ENCODE measurements at regions not wholly inside any gene's neighbourhood (a gene's known extent, or its start where the extent isn't known, plus 50 kb on each side); places are given as distances from the start of the nearest gene placed in this dataset.
A peak's percentile ranks its signal among the peaks of the same experiment; 100 is the strongest.

DNA sequence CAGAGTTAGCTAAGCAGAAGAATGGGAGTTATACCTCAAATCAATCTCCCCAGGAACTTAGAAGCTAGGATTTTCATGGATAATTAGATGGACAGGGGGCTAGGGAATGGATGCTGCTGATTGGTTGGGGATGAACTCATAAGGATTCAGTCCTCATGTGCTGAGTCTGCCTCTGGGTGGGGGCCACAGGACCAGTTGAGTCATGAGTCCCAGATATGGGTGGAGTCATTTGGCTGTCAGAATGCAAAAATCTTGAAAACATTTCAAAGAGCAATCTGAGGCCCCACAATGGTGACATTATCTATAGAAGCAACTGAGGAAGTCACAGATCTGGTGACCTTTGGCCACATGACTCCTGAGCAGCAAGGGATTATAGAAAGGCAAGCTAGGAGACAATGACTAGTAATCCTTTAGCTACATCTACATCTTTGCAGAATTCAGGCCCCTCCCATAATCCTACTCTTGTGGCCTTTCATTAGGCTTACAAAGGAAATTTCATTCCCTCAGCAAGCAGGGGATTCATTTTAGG, 82.6 kb upstream of the CCL2 start:
- peaks cover 6% of the 10 kb centered on the region for H3K4me1 Mint-ChIP-seq

GRCh38 chr17:34173241-34173640, 81.8 kb upstream of the CCL2 start:
- H3K27me3 Mint-ChIP-seq: peaks cover 13% of the 10 kb centered on the region
- H3K9me3 Mint-ChIP-seq: no peaks in the 10 kb centered on the region
- H3K27ac Mint-ChIP-seq: no peak overlapping the region
- DNase-seq (no peak), ATAC-seq (no peak)
- H3K4me1 Mint-ChIP-seq: peaks cover 6% of the 10 kb centered on the region
- no peak overlapping the region for H3K4me3 Mint-ChIP-seq

More for the DNA sequence above, 82.6 kb upstream of the CCL2 start:
- Mint-ChIP-seq H3K4me3 (no peak overlapping the region), H3K9me3 (no peaks in the 10 kb centered on the region), H3K27ac (no peak overlapping the region), H3K27me3 (peaks cover 13% of the 10 kb centered on the region)
- DNase-seq (no peak), ATAC-seq (no peak)

DNA sequence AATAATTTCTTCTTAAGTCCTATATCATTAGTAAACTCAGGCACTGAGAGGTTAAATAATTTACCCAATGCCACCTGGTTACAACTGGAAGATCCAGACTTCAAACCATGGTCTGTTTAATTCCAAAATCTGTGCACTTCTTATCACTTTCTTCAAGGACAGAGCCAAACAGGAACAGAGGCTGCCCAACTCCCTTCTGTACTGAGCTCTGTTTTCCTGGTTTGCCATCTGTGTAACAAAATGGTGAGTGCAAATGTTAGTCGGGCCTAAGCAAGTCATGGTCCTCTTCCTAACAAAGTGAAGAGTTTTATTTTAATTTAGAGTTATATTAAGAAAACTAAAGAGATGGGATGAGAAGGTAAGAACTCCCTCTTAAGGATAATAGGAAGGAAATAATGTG, 80.6 kb upstream of the CCL2 start:
- H3K4me1 Mint-ChIP-seq: peaks cover 6% of the 10 kb centered on the region
- H3K9me3 Mint-ChIP-seq: no peaks in the 10 kb centered on the region
- peaks cover 13% of the 10 kb centered on the region for H3K27me3 Mint-ChIP-seq
- ATAC-seq: no peak
- H3K27ac Mint-ChIP-seq: no peak overlapping the region
- no peak for DNase-seq
- no peak overlapping the region for H3K4me3 Mint-ChIP-seq

DNA sequence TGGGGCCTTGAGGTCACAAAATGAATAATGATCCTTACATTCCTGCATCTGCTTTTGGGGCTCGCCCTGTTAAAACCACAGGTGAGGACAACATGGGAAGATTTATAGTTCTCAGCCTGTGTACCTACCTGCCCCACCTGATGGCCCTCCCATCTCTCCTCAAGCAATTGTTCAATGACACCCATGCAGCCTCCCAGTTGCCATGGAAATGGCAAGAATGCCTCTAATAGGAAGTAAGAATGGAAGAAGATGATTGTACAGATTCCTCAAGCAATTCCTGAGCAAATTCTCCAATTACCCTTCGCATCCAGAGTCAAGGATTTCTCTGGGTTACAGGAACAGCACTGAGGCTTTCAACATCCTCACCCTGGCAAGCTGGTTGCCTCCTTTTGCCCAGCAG, 78.6 kb upstream of the CCL2 start:
- H3K27me3 Mint-ChIP-seq: peaks cover 13% of the 10 kb centered on the region
- no peak overlapping the region for H3K27ac Mint-ChIP-seq
- peaks cover 3% of the 10 kb centered on the region for H3K4me1 Mint-ChIP-seq
- no peaks in the 10 kb centered on the region for H3K9me3 Mint-ChIP-seq
- DNase-seq (no peak), ATAC-seq (no peak)
- no peak overlapping the region for H3K4me3 Mint-ChIP-seq

GRCh38 chr17:34177642-34178041, 77.4 kb upstream of the CCL2 start:
- ATAC-seq (no peak), DNase-seq (no peak)
- no peak overlapping the region for H3K4me3 Mint-ChIP-seq
- H3K27me3 Mint-ChIP-seq: peaks cover 23% of the 10 kb centered on the region
- H3K9me3 Mint-ChIP-seq: no peaks in the 10 kb centered on the region
- H3K4me1 Mint-ChIP-seq: no peaks in the 10 kb centered on the region
- no peak overlapping the region for H3K27ac Mint-ChIP-seq

DNA sequence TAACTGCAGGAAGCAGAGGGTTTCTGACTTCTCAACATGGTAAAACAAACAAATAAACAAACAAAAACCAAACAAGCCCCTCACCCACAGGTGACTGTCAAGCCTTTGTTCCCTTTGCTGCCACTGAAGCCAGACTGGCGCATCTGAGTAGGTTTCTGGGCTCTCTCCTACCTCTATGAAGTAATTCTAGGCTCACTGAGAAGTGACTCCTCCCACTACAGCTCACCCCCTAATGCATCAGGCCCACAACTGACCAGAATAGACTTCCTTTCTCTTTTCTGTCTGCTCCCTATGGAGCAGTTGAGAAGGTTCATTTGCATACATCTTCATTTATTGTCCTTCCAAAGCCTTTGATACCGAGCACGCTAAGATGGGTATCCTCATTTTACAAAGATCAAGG, 77.0 kb upstream of the CCL2 start:
- Mint-ChIP-seq H3K4me3 (no peak overlapping the region), H3K9me3 (no peaks in the 10 kb centered on the region), H3K27me3 (peaks cover 23% of the 10 kb centered on the region), H3K27ac (no peak overlapping the region), H3K4me1 (no peaks in the 10 kb centered on the region)
- ATAC-seq (no peak), DNase-seq (no peak)

GRCh38 chr17:34182036-34182803, 72.9 kb upstream of the CCL2 start:
- no peak overlapping the region for H3K27ac Mint-ChIP-seq
- H3K9me3 Mint-ChIP-seq: no peaks in the 10 kb centered on the region
- H3K4me1 Mint-ChIP-seq: no peaks in the 10 kb centered on the region
- ATAC-seq (no peak), DNase-seq (no peak)
- H3K4me3 Mint-ChIP-seq: no peak overlapping the region
- peaks cover 31% of the 10 kb centered on the region for H3K27me3 Mint-ChIP-seq

- Mint-ChIP-seq H3K4me1 (peaks cover 10% of the 10 kb centered on the region), H3K4me3 (no peak overlapping the region), H3K27me3 (peaks cover 34% of the 10 kb centered on the region), H3K27ac (no peak overlapping the region), H3K9me3 (no peaks in the 10 kb centered on the region)
- DNase-seq (no peak), ATAC-seq (no peak)
Observed at GRCh38 chr17:34195987-34196386, 59.1 kb upstream of the CCL2 start.

DNA sequence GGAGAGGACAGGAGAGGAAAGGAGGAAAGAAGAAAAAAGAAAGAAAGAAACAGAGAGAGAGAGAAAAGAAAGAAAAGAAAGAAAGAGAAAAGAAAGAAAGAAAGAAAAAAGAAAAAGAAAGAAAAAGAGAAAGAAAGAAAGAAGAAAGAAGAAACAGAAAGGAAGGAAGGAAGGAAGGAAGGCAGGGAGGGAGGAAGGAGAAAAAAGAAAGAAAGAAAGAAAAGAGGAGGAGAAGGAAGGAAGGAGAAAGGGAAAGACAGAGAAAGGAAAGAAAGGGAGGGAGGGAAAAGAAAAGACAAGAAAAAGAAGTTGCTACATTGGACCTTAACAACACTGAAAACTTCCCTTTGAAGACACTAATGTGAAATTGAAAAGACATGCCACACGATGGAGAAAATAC, 56.6 kb upstream of the CCL2 start:
- no peak overlapping the region for H3K27ac Mint-ChIP-seq
- H3K4me1 Mint-ChIP-seq: peaks cover 26% of the 10 kb centered on the region
- peaks cover 0 to 9% of the 10 kb centered on the region in 2 donors for H3K9me3 Mint-ChIP-seq
- H3K4me3 Mint-ChIP-seq: no peak overlapping the region
- peaks cover 48% of the 10 kb centered on the region for H3K27me3 Mint-ChIP-seq
- ATAC-seq: no peak
- DNase-seq: no peak

- DNase-seq (no peak), ATAC-seq (no peak)
- peaks cover 26% of the 10 kb centered on the region for H3K4me1 Mint-ChIP-seq
- peaks cover 54% of the 10 kb centered on the region for H3K27me3 Mint-ChIP-seq
- H3K9me3 Mint-ChIP-seq: peaks cover 0 to 9% of the 10 kb centered on the region in 2 donors
- H3K27ac Mint-ChIP-seq: no peak overlapping the region
- H3K4me3 Mint-ChIP-seq: no peak overlapping the region
Observed at GRCh38 chr17:34199454-34199853, 55.6 kb upstream of the CCL2 start.

DNA sequence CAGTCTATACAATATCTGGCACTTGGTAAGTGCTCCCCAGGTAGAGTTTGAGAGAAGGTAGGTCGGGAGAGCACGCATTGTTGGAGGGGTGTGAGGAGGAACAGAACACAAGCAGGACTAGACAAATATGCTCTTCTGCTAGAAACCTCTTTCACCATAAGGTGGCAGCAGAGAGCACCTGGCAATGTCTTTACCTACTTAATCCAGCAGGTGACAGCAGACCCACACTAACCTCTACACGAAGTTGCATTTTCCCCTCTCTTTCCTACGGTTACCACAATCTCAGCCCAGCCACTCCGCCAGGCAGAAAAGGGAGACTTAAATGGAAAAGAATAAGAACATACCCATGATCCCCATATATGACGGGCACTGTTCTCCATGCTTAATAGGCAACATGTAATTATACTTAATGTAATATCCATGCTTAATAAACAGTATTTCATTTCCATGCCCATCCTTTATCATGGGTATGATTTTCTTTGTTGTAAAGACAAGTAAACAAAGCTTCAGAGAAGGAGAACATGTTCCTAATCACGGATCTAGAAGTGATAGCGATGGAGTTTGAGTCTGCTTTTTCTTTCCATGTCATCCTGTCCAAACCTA, 55.1 kb upstream of the CCL2 start:
- H3K4me1 Mint-ChIP-seq: peaks cover 26% of the 10 kb centered on the region
- DNase-seq (peak; percentile 66 to 71), ATAC-seq (peak; percentile 77)
- peaks cover 0 to 9% of the 10 kb centered on the region in 2 donors for H3K9me3 Mint-ChIP-seq
- H3K4me3 Mint-ChIP-seq: no peak overlapping the region
- H3K27me3 Mint-ChIP-seq: peaks cover 59% of the 10 kb centered on the region
- H3K27ac Mint-ChIP-seq: no peak overlapping the region

GRCh38 chr17:34201225-34201624, 53.9 kb upstream of the CCL2 start:
- ATAC-seq (peak; percentile 25), DNase-seq (no peak)
- Mint-ChIP-seq H3K4me3 (no peak overlapping the region), H3K9me3 (peaks cover 0 to 9% of the 10 kb centered on the region in 2 donors), H3K4me1 (peaks cover 26% of the 10 kb centered on the region), H3K27ac (no peak overlapping the region), H3K27me3 (peaks cover 66% of the 10 kb centered on the region)

GRCh38 chr17:34201767-34202166, 53.3 kb upstream of the CCL2 start:
- ATAC-seq: peak; percentile 88
- peaks cover 62% of the 10 kb centered on the region for H3K27me3 Mint-ChIP-seq

DNA sequence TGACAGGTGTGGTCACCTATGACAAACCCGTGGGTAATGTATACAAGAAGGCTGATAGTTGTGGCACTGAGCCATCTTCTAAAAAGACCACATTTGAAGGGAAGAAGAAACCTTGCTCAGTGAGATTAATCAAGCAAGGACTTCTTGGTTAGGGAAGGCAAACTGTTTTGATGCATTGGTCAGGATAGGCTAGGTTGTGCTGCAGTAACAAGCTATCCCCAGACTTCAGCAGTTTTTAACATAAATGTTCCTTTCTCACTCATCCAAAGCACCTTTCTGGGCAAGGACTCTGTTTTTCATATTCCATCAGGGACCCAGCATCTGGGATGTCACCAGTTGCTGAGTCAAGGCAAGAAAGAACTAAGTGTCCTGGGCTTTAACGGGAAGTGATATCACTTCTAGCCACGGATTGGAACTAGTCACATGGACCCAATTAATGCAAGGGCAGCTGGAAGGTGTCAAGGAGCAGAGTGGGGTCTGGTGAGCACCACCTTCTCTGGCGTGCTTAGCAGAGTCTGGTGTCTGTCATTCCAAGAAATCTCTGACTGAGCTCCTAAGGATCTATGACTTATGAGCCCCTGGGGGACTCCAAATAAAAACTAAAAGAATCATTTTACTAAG, 52.0 kb upstream of the CCL2 start:
- ATAC-seq (no peak), DNase-seq (no peak)
- Mint-ChIP-seq H3K4me1 (peaks cover 26% of the 10 kb centered on the region), H3K27me3 (peaks cover 59% of the 10 kb centered on the region), H3K4me3 (no peak overlapping the region), H3K9me3 (peaks cover 0 to 9% of the 10 kb centered on the region in 2 donors), H3K27ac (no peak overlapping the region)

More at GRCh38 chr17:34201767-34202166, 53.3 kb upstream of the CCL2 start:
- DNase-seq: no peak
- peaks cover 0 to 9% of the 10 kb centered on the region in 2 donors for H3K9me3 Mint-ChIP-seq
- H3K4me3 Mint-ChIP-seq: no peak overlapping the region
- no peak overlapping the region for H3K27ac Mint-ChIP-seq
- peaks cover 26% of the 10 kb centered on the region for H3K4me1 Mint-ChIP-seq

GRCh38 chr17:34204402-34204801, 50.7 kb upstream of the CCL2 start:
- ATAC-seq: no peak
- peaks cover 54% of the 10 kb centered on the region for H3K27me3 Mint-ChIP-seq

More at GRCh38 chr17:34204402-34204801, 50.7 kb upstream of the CCL2 start:
- DNase-seq: no peak
- Mint-ChIP-seq H3K4me1 (peaks cover 26% of the 10 kb centered on the region), H3K9me3 (peaks cover 0 to 15% of the 10 kb centered on the region in 2 donors), H3K4me3 (no peak overlapping the region), H3K27ac (no peak overlapping the region)
